Gastroesophageal sphincter (tissue), 3 donors: ENCODE measurements at regions not wholly inside any gene's neighbourhood (a gene's known extent, or its start where the extent isn't known, plus 50 kb on each side); places are given as distances from the start of the nearest gene placed in this dataset.

Source experiments
- EP300 ChIP-seq: sonication (generic); formaldehyde crosslinking; IDR thresholded peaks from one replicate; pipeline ENCODE4 v1.6.1; 2017; ENCODE audit warnings: antibody characterized with exemption, mild to moderate bottlenecking
- POLR2A ChIP-seq, 2 donors: fragments of 450-650 bp; IDR thresholded peaks; one replicate each; pipeline ENCODE4 v1.6.1; 2017; ENCODE audit warnings: antibody characterized with exemption in 2 of 2, mild to moderate bottlenecking in 2 of 2, moderate library complexity in 1 of 2
- POLR2AphosphoS5 ChIP-seq: sonication (generic); formaldehyde crosslinking; IDR thresholded peaks from one replicate; pipeline ENCODE4 v1.6.1; 2017; ENCODE audit warnings: antibody characterized with exemption
- TF ChIP-seq, protein P1 (sequence below), 4 experiments: fragments of 200-600 bp in 2 of 4; fragments of 450-650 bp in 2 of 4; sonication (generic) in 1 of 4; IDR thresholded peaks; one replicate each; pipeline ENCODE4 v1.5.1; 2017 to 2019; ENCODE audit warnings: antibody characterized with exemption in 4 of 4, mild to moderate bottlenecking in 2 of 4, moderate library complexity in 2 of 4

DNA sequence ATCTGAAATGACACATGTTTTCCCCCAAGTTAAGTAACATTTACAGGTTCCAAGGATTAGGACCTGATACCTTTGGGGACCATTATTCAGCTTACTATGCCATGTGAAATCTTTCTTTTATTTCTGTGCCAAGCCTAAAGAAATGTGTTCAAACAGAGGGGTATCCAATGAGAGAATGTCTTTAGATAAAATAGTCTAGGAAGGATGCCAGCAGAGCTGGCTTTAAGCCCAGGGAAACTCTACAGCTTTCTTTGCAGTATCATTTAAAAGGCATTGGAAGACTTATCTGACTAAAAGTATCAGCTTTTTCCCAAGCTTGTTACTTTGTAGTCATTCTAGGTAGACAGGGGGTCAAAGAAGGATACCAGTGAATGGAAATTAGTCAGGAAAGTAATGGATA, 860.4 kb downstream of the PLA2G4A start:
- TF ChIP-seq, protein P1, sequence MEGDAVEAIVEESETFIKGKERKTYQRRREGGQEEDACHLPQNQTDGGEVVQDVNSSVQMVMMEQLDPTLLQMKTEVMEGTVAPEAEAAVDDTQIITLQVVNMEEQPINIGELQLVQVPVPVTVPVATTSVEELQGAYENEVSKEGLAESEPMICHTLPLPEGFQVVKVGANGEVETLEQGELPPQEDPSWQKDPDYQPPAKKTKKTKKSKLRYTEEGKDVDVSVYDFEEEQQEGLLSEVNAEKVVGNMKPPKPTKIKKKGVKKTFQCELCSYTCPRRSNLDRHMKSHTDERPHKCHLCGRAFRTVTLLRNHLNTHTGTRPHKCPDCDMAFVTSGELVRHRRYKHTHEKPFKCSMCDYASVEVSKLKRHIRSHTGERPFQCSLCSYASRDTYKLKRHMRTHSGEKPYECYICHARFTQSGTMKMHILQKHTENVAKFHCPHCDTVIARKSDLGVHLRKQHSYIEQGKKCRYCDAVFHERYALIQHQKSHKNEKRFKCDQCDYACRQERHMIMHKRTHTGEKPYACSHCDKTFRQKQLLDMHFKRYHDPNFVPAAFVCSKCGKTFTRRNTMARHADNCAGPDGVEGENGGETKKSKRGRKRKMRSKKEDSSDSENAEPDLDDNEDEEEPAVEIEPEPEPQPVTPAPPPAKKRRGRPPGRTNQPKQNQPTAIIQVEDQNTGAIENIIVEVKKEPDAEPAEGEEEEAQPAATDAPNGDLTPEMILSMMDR (IDR thresholded peaks at IDR 0.05) = no peak
- TF ChIP-seq POLR2A (IDR thresholded peaks at IDR 0.05) = no peak
- TF ChIP-seq EP300 = no peak
- no peak for TF ChIP-seq POLR2AphosphoS5
